MG63 (cell line): ENCODE measurements at regions not wholly inside any gene's neighbourhood (a gene's known extent, or its start where the extent isn't known, plus 50 kb on each side); places are given as distances from the start of the nearest gene placed in this dataset.

Source experiments
- DNase-seq: peaks from one replicate; pipeline ENCODE4 v3.0.0-alpha.2; 2020
- H3K27me3 ChIP-seq: fragments of 250-450 bp; sonication (Bioruptor Pico); 2 replicates; pipeline ENCODE4 v1.5.1; 2020; ENCODE audit warnings: mild to moderate bottlenecking, moderate library complexity
- H3K36me3 ChIP-seq: fragments of 250-450 bp; sonication (Bioruptor Pico); 2 replicates; pipeline ENCODE4 v1.5.1; 2020; ENCODE audit warnings: mild to moderate bottlenecking, moderate library complexity
- H3K4me3 ChIP-seq: fragments of 250-450 bp; sonication (Bioruptor Pico); 2 replicates; pipeline ENCODE4 v1.5.1; 2020; ENCODE audit warnings: mild to moderate bottlenecking, moderate library complexity
- H3K9me3 ChIP-seq: fragments of 250-450 bp; sonication (Bioruptor Pico); 2 replicates; pipeline ENCODE4 v1.5.1; 2020; ENCODE audit warnings: mild to moderate bottlenecking, moderate library complexity

GRCh38 chr5:159415301-159415937, 85.1 kb upstream of the IL12B start:
- DNase-seq, result no peak

GRCh38 chr5:159416438-159416837, 86.2 kb upstream of the IL12B start:
- Histone ChIP-seq H3K27me3 (no peaks in the 10 kb centered on the region), H3K9me3 (no peaks in the 10 kb centered on the region), H3K36me3 (no peaks in the 10 kb centered on the region), H3K4me3 (no peak overlapping the region)
- no peak for DNase-seq

More at GRCh38 chr5:159415301-159415937, 85.1 kb upstream of the IL12B start:
- H3K36me3 ChIP-seq, result no peaks in the 10 kb centered on the region
- no peaks in the 10 kb centered on the region for H3K9me3 ChIP-seq
- H3K4me3 ChIP-seq, result no peak overlapping the region
- H3K27me3 ChIP-seq, result no peaks in the 10 kb centered on the region

- H3K4me3 ChIP-seq, result no peak overlapping the region
- no peaks in the 10 kb centered on the region for H3K9me3 ChIP-seq
- DNase-seq, result no peak
- H3K36me3 ChIP-seq, result no peaks in the 10 kb centered on the region
- no peaks in the 10 kb centered on the region for H3K27me3 ChIP-seq
Measured at GRCh38 chr5:159417170-159417569, 86.9 kb upstream of the IL12B start.

GRCh38 chr5:159419576-159419975, 89.3 kb upstream of the IL12B start:
- no peaks in the 10 kb centered on the region for H3K36me3 ChIP-seq
- no peak overlapping the region for H3K4me3 ChIP-seq
- no peaks in the 10 kb centered on the region for H3K27me3 ChIP-seq
- no peaks in the 10 kb centered on the region for H3K9me3 ChIP-seq
- DNase-seq, result no peak

GRCh38 chr5:159420940-159421339, 90.7 kb upstream of the IL12B start:
- Histone ChIP-seq H3K36me3 (no peaks in the 10 kb centered on the region), H3K9me3 (no peaks in the 10 kb centered on the region), H3K4me3 (no peak overlapping the region), H3K27me3 (no peaks in the 10 kb centered on the region)
- DNase-seq, result no peak

- DNase-seq, result no peak
- H3K36me3 ChIP-seq, result no peaks in the 10 kb centered on the region
- H3K4me3 ChIP-seq, result no peak overlapping the region
- H3K9me3 ChIP-seq, result no peaks in the 10 kb centered on the region
- H3K27me3 ChIP-seq, result no peaks in the 10 kb centered on the region
Measured at GRCh38 chr5:159422361-159422760, 92.1 kb upstream of the IL12B start.

GRCh38 chr5:159422910-159423309, 92.6 kb upstream of the IL12B start:
- no peak overlapping the region for H3K4me3 ChIP-seq
- no peaks in the 10 kb centered on the region for H3K9me3 ChIP-seq
- no peak for DNase-seq
- no peaks in the 10 kb centered on the region for H3K36me3 ChIP-seq
- no peaks in the 10 kb centered on the region for H3K27me3 ChIP-seq

- no peaks in the 10 kb centered on the region for H3K9me3 ChIP-seq
- no peak overlapping the region for H3K4me3 ChIP-seq
- no peak for DNase-seq
Measured at GRCh38 chr5:159424123-159424522, 93.8 kb upstream of the IL12B start.

GRCh38 chr5:159426694-159427093, 96.4 kb upstream of the IL12B start:
- DNase-seq, result no peak
- Histone ChIP-seq H3K9me3 (no peaks in the 10 kb centered on the region), H3K4me3 (no peak overlapping the region), H3K27me3 (no peaks in the 10 kb centered on the region), H3K36me3 (no peaks in the 10 kb centered on the region)

More at GRCh38 chr5:159424123-159424522, 93.8 kb upstream of the IL12B start:
- no peaks in the 10 kb centered on the region for H3K27me3 ChIP-seq
- no peaks in the 10 kb centered on the region for H3K36me3 ChIP-seq

GRCh38 chr5:159427180-159428012, 97.1 kb upstream of the IL12B start:
- Histone ChIP-seq H3K36me3 (no peaks in the 10 kb centered on the region), H3K4me3 (no peak overlapping the region), H3K27me3 (no peaks in the 10 kb centered on the region), H3K9me3 (no peaks in the 10 kb centered on the region)
- DNase-seq, result no peak

- H3K36me3 ChIP-seq, result no peaks in the 10 kb centered on the region
- no peak overlapping the region for H3K4me3 ChIP-seq
- H3K9me3 ChIP-seq, result no peaks in the 10 kb centered on the region
- no peaks in the 10 kb centered on the region for H3K27me3 ChIP-seq
- no peak for DNase-seq
Measured at GRCh38 chr5:159430361-159431012, 100.2 kb upstream of the IL12B start.

GRCh38 chr5:159435855-159436254, 105.6 kb upstream of the IL12B start:
- no peaks in the 10 kb centered on the region for H3K27me3 ChIP-seq
- H3K9me3 ChIP-seq, result no peaks in the 10 kb centered on the region
- H3K4me3 ChIP-seq, result no peak overlapping the region
- DNase-seq, result no peak
- H3K36me3 ChIP-seq, result no peaks in the 10 kb centered on the region

- H3K9me3 ChIP-seq, result no peaks in the 10 kb centered on the region
- no peak overlapping the region for H3K4me3 ChIP-seq
- no peaks in the 10 kb centered on the region for H3K27me3 ChIP-seq
- no peaks in the 10 kb centered on the region for H3K36me3 ChIP-seq
- no peak for DNase-seq
Measured at GRCh38 chr5:159438092-159438491, 107.8 kb upstream of the IL12B start.

GRCh38 chr5:159439002-159439401, 108.7 kb upstream of the IL12B start:
- no peak overlapping the region for H3K4me3 ChIP-seq
- no peaks in the 10 kb centered on the region for H3K27me3 ChIP-seq
- no peaks in the 10 kb centered on the region for H3K9me3 ChIP-seq
- H3K36me3 ChIP-seq, result no peaks in the 10 kb centered on the region
- DNase-seq, result no peak

GRCh38 chr5:159440235-159440634, 109.9 kb upstream of the IL12B start:
- H3K4me3 ChIP-seq, result no peak overlapping the region
- no peaks in the 10 kb centered on the region for H3K36me3 ChIP-seq

GRCh38 chr5:159440968-159441367, 110.7 kb upstream of the IL12B start:
- no peaks in the 10 kb centered on the region for H3K36me3 ChIP-seq
- no peaks in the 10 kb centered on the region for H3K9me3 ChIP-seq
- H3K27me3 ChIP-seq, result no peaks in the 10 kb centered on the region
- DNase-seq, result no peak
- H3K4me3 ChIP-seq, result no peak overlapping the region

More at GRCh38 chr5:159440235-159440634, 109.9 kb upstream of the IL12B start:
- DNase-seq, result no peak
- H3K9me3 ChIP-seq, result no peaks in the 10 kb centered on the region
- no peaks in the 10 kb centered on the region for H3K27me3 ChIP-seq

GRCh38 chr5:159441441-159441840, 111.2 kb upstream of the IL12B start:
- DNase-seq, result no peak

More at GRCh38 chr5:159441441-159441840, 111.2 kb upstream of the IL12B start:
- H3K36me3 ChIP-seq, result no peaks in the 10 kb centered on the region
- H3K27me3 ChIP-seq, result no peaks in the 10 kb centered on the region
- H3K4me3 ChIP-seq, result no peak overlapping the region
- H3K9me3 ChIP-seq, result no peaks in the 10 kb centered on the region
